DND-41 (cell line): ENCODE measurements at regions not wholly inside any gene's neighbourhood (a gene's known extent, or its start where the extent isn't known, plus 50 kb on each side); places are given as distances from the start of the nearest gene placed in this dataset.

Source experiments
- EZH2 ChIP-seq: IDR thresholded peaks from 3 replicates; pipeline ENCODE4 v1.6.1; 2012; ENCODE audit warnings: borderline replicate concordance, low read depth, mild to moderate bottlenecking, moderate library complexity, low read length, inconsistent platforms; ENCODE audit not compliant: severe bottlenecking
- TF ChIP-seq, protein P1 (sequence below): IDR thresholded peaks from 2 replicates; pipeline ENCODE4 v1.5.1; 2012; ENCODE audit warnings: borderline replicate concordance, low read length, moderate library complexity, mild to moderate bottlenecking; ENCODE audit not compliant: poor library complexity, severe bottlenecking; ENCODE audit errors: extremely low read depth

GRCh38 chr2:128724547-128724946, 405.9 kb upstream of the HS6ST1 start:
- TF ChIP-seq, protein P1, sequence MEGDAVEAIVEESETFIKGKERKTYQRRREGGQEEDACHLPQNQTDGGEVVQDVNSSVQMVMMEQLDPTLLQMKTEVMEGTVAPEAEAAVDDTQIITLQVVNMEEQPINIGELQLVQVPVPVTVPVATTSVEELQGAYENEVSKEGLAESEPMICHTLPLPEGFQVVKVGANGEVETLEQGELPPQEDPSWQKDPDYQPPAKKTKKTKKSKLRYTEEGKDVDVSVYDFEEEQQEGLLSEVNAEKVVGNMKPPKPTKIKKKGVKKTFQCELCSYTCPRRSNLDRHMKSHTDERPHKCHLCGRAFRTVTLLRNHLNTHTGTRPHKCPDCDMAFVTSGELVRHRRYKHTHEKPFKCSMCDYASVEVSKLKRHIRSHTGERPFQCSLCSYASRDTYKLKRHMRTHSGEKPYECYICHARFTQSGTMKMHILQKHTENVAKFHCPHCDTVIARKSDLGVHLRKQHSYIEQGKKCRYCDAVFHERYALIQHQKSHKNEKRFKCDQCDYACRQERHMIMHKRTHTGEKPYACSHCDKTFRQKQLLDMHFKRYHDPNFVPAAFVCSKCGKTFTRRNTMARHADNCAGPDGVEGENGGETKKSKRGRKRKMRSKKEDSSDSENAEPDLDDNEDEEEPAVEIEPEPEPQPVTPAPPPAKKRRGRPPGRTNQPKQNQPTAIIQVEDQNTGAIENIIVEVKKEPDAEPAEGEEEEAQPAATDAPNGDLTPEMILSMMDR, result no peak
- no peak for TF ChIP-seq EZH2
